ENCODE measurements at regions not wholly inside any gene's neighbourhood (a gene's known extent, or its start where the extent isn't known, plus 50 kb on each side); places are given as distances from the start of the nearest gene placed in this dataset.

DNA sequence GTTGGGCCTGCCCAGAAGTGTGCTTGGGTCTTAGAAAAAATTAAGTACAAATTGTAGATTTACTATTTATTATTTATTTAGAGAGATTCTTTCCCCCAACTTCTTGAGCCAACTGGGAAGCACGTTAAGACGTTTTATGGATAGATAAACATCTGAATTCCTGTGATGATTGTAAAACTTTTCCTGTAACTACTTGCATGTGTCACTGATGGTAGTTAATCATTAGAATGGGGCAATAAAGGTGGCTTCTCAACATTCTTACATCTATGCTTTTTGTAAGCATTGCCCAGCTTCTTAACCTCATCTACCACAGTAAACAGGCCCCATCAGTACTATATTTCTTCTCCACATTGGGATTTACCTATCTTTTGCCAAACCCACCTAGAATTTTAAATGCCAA, 559.8 kb downstream of the LMO4 start:
- H3K4me3 Mint-ChIP-seq, result no peak overlapping the region
- no peak overlapping the region for H3K27ac Mint-ChIP-seq
- Histone ChIP-seq H3K27me3 (ENCODE audit: control insufficient read depth in 1 of 2, insufficient read depth in 2 of 2, low read length in 2 of 2) (no peaks in the 10 kb centered on the region), H3K27ac (ENCODE audit: low read depth in 1 of 2, low read length in 2 of 2) (no peak overlapping the region), H3K4me1 (ENCODE audit: insufficient read depth, low read length) (no peaks in the 10 kb centered on the region), H3K4me3 (ENCODE audit: low read length) (no peak overlapping the region), H3K9me3 (ENCODE audit: control insufficient read depth in 1 of 2, insufficient read depth in 1 of 2, low read length in 2 of 2) (no peaks in the 10 kb centered on the region), H3K36me3 (ENCODE audit: insufficient read depth, low read length) (no peaks in the 10 kb centered on the region)
- no peaks in the 10 kb centered on the region for H3K9me3 Mint-ChIP-seq
- H3K27me3 Mint-ChIP-seq, result no peaks in the 10 kb centered on the region
- ChIA-PET POLR2A (no interaction called here), CTCF (no interaction called here)
- intact Hi-C loops (cut with DNase I, micrococcal nuclease), result no loop called here
- H3K36me3 Mint-ChIP-seq (ENCODE audit: low read depth), result no peaks in the 10 kb centered on the region
- DNase-seq, result no peak
- no peaks in the 10 kb centered on the region for H3K4me1 Mint-ChIP-seq (ENCODE audit: low read depth)
- ATAC-seq (ENCODE audit: poor library complexity), result no peak
- TF ChIP-seq, protein P1, sequence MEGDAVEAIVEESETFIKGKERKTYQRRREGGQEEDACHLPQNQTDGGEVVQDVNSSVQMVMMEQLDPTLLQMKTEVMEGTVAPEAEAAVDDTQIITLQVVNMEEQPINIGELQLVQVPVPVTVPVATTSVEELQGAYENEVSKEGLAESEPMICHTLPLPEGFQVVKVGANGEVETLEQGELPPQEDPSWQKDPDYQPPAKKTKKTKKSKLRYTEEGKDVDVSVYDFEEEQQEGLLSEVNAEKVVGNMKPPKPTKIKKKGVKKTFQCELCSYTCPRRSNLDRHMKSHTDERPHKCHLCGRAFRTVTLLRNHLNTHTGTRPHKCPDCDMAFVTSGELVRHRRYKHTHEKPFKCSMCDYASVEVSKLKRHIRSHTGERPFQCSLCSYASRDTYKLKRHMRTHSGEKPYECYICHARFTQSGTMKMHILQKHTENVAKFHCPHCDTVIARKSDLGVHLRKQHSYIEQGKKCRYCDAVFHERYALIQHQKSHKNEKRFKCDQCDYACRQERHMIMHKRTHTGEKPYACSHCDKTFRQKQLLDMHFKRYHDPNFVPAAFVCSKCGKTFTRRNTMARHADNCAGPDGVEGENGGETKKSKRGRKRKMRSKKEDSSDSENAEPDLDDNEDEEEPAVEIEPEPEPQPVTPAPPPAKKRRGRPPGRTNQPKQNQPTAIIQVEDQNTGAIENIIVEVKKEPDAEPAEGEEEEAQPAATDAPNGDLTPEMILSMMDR (IDR thresholded peaks at IDR 0.05), result no peak

DNA sequence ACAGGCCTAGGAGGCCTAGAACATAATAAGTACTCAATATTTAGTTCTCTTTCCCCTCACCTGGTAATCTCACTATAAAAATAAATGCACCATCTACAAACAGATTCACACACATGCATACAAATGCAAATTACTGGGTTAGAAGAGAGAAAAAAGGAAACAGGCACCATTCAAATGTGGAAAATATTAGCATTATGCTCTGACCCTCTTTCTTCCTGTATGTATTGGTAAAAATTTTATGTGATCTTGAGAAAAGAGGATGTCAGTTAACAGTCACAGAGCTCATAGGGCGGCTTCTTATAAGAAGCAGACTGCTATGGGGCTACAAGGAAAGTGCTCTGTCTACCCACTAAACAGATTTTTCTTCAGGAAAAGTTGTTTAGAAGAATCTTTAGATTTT, 565.4 kb downstream of the LMO4 start:
- POLR2A ChIA-PET, result no interaction called here
- H3K9me3 ChIP-seq (ENCODE audit: control insufficient read depth in 1 of 2, insufficient read depth in 1 of 2, low read length in 2 of 2), result no peaks in the 10 kb centered on the region
- Mint-ChIP-seq H3K4me1 (ENCODE audit: low read depth) (no peaks in the 10 kb centered on the region), H3K4me3 (no peak overlapping the region), H3K9me3 (no peaks in the 10 kb centered on the region), H3K27me3 (no peaks in the 10 kb centered on the region), H3K27ac (no peak overlapping the region), H3K36me3 (ENCODE audit: low read depth) (no peaks in the 10 kb centered on the region)
- no peaks in the 10 kb centered on the region for H3K4me1 ChIP-seq (ENCODE audit: insufficient read depth, low read length)
- TF ChIP-seq, protein P1 (IDR thresholded peaks at IDR 0.05), result no peak
- intact Hi-C loops (cut with DNase I, micrococcal nuclease), result no loop called here
- CTCF ChIA-PET, result no interaction called here
- DNase-seq (no peak), ATAC-seq (ENCODE audit: poor library complexity) (no peak)
- no peak overlapping the region for H3K4me3 ChIP-seq (ENCODE audit: low read length)
- H3K36me3 ChIP-seq (ENCODE audit: insufficient read depth, low read length), result no peaks in the 10 kb centered on the region
- no peaks in the 10 kb centered on the region for H3K27me3 ChIP-seq (ENCODE audit: control insufficient read depth in 1 of 2, insufficient read depth in 2 of 2, low read length in 2 of 2)
- H3K27ac ChIP-seq (ENCODE audit: low read depth in 1 of 2, low read length in 2 of 2), result no peak overlapping the region

DNA sequence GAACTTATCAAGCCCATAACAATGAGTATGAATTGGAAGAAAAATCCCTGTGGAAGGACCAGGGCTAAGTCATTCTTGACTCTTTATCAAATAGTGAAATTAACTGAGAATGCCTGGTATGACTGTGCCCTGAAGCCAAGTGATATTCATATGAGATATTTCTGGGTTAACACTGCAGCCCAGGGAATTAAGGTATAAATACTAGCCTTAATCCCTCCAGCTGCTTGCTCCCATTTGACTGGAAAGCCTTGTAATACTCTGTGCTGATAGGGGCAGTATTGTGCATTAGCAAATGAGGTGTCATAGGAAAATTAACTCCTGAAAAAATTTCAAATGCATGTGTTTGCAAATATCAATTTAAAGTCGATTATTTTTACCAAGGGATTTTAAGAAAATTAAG, 568.8 kb downstream of the LMO4 start:
- Mint-ChIP-seq H3K36me3 (ENCODE audit: low read depth) (no peaks in the 10 kb centered on the region), H3K27ac (no peak overlapping the region), H3K4me3 (no peak overlapping the region), H3K4me1 (ENCODE audit: low read depth) (no peaks in the 10 kb centered on the region), H3K9me3 (no peaks in the 10 kb centered on the region), H3K27me3 (peaks cover 5% of the 10 kb centered on the region)
- no peak overlapping the region for H3K27ac ChIP-seq (ENCODE audit: low read depth in 1 of 2, low read length in 2 of 2)
- ChIA-PET CTCF (no interaction called here), POLR2A (no interaction called here)
- TF ChIP-seq, protein P1 (IDR thresholded peaks at IDR 0.05), result no peak
- H3K27me3 ChIP-seq (ENCODE audit: control insufficient read depth in 1 of 2, insufficient read depth in 2 of 2, low read length in 2 of 2), result no peaks in the 10 kb centered on the region
- no peak overlapping the region for H3K4me3 ChIP-seq (ENCODE audit: low read length)
- intact Hi-C loops (cut with DNase I, micrococcal nuclease), result no loop called here
- no peaks in the 10 kb centered on the region for H3K36me3 ChIP-seq (ENCODE audit: insufficient read depth, low read length)
- no peak for DNase-seq
- no peaks in the 10 kb centered on the region for H3K9me3 ChIP-seq (ENCODE audit: control insufficient read depth in 1 of 2, insufficient read depth in 1 of 2, low read length in 2 of 2)
- ATAC-seq (ENCODE audit: poor library complexity), result no peak
- H3K4me1 ChIP-seq (ENCODE audit: insufficient read depth, low read length), result no peaks in the 10 kb centered on the region

Data from CD4-positive, alpha-beta T cell (primary cell).